PC-3 (cell line): ENCODE measurements at regions not wholly inside any gene's neighbourhood (a gene's known extent, or its start where the extent isn't known, plus 50 kb on each side); places are given as distances from the start of the nearest gene placed in this dataset.
"Not testable (repeated sequence)": the region's sequence is repeated elsewhere in the genome, so short reads cannot be mapped to it uniquely, and the experiment has no call there.

ENCODE experiments used
- ATAC-seq: fragments of 200-7000 bp; cut with Tn5 transposase; 2 replicates; pipeline ENCODE4 v1.9.1; 2020; ENCODE audit warnings: mild to moderate bottlenecking, moderate library complexity
- BruUV-seq: library from RNA; stranded (reverse); fragments of 400-500 nt; replicated peaks from 2 replicates; lab custom pipeline; 2021; lab: Mats Ljungman, UMichigan
- CTCF ChIA-PET: fragments of 300-600 bp; sonication (Branson Sonifier 250); formaldehyde crosslinking; loops from one replicate; lab custom pipeline; 2022; ENCODE audit warnings: antibody characterized with exemption; lab: Charles Lee
- POLR2A ChIA-PET: fragments of 300-600 bp; sonication (Branson Sonifier 250); formaldehyde crosslinking; loops from one replicate; lab custom pipeline; 2022; ENCODE audit warnings: antibody characterized with exemption; ENCODE audit not compliant: unreplicated experiment; lab: Charles Lee
- DNase-seq: peaks from one replicate; pipeline ENCODE4 v3.0.0-alpha.2; 2015
- H2AFZ ChIP-seq: fragments of 300-600 bp; sonication (generic); 2 replicates; pipeline ENCODE4 v1.6.0; 2016; ENCODE audit warnings: antibody characterized with exemption, low read length
- H3F3A ChIP-seq: fragments of 300-600 bp; sonication (generic); one replicate; pipeline ENCODE4 v1.6.0; 2017; ENCODE audit warnings: antibody characterized with exemption, low read length, control low read depth, mild to moderate bottlenecking; ENCODE audit not compliant: unreplicated experiment
- H3K27ac ChIP-seq: fragments of 300-600 bp; sonication (generic); 2 replicates; pipeline ENCODE4 v1.5.1; 2016; ENCODE audit warnings: mild to moderate bottlenecking, low read length
- H3K27me3 ChIP-seq: fragments of 300-600 bp; sonication (generic); 2 replicates; pipeline ENCODE4 v1.6.1; 2016; ENCODE audit warnings: low read length, mixed read lengths
- H3K36me3 ChIP-seq: fragments of 300-600 bp; sonication (generic); 2 replicates; pipeline ENCODE4 v1.6.1; 2016; ENCODE audit warnings: low read depth, mixed run types, low read length, mixed read lengths
- H3K4me1 ChIP-seq: fragments of 300-600 bp; sonication (generic); 2 replicates; pipeline ENCODE4 v1.5.1; 2016; ENCODE audit warnings: low read length; ENCODE audit not compliant: insufficient read depth
- H3K4me2 ChIP-seq: fragments of 300-600 bp; sonication (generic); 2 replicates; pipeline ENCODE4 v1.6.0; 2016; ENCODE audit warnings: low read length
- H3K4me3 ChIP-seq: fragments of 300-600 bp; sonication (generic); 2 replicates; pipeline ENCODE4 v1.5.1; 2016; ENCODE audit warnings: mild to moderate bottlenecking, low read length, mixed read lengths
- H3K79me2 ChIP-seq: fragments of 300-600 bp; sonication (generic); 2 replicates; pipeline ENCODE4 v1.6.1; 2017; ENCODE audit warnings: low read length, mixed read lengths
- H3K9ac ChIP-seq: fragments of 300-600 bp; sonication (generic); 2 replicates; pipeline ENCODE4 v1.6.0; 2016; ENCODE audit warnings: mild to moderate bottlenecking, low read length
- H3K9me2 ChIP-seq: fragments of 300-600 bp; sonication (generic); replicated peaks from 2 replicates; pipeline ENCODE4 v1.6.1; 2016; ENCODE audit warnings: mixed run types, low read length, mixed read lengths
- H3K9me3 ChIP-seq: fragments of 300-600 bp; sonication (generic); 2 replicates; pipeline ENCODE4 v1.6.1; 2016; ENCODE audit warnings: low read length, mixed read lengths
- H4K20me1 ChIP-seq: fragments of 300-600 bp; sonication (generic); 2 replicates; pipeline ENCODE4 v1.6.1; 2016; ENCODE audit warnings: low read length, mixed read lengths
- CTCF ChIP-seq: fragments of 300-600 bp; sonication (generic); conservative IDR thresholded peaks from 2 replicates; pipeline ENCODE4 v1.5.1; 2017; ENCODE audit warnings: antibody characterized with exemption, low read depth, mild to moderate bottlenecking, low read length
- EZH2 ChIP-seq: fragments of 300-600 bp; sonication (generic); IDR thresholded peaks from one replicate; pipeline ENCODE4 v1.6.1; 2017; ENCODE audit warnings: antibody characterized with exemption, mild to moderate bottlenecking, low read length; ENCODE audit not compliant: unreplicated experiment
- EZH2phosphoT487 ChIP-seq: fragments of 300-600 bp; sonication (generic); IDR thresholded peaks from 2 replicates; pipeline ENCODE4 v1.6.1; 2018; ENCODE audit warnings: mild to moderate bottlenecking, antibody characterized with exemption, low read length, borderline replicate concordance
- intact Hi-C: fragments of 100-400 bp; cut with micrococcal nuclease; formaldehyde crosslinking; loops from 2 replicates; pipeline ENCODE4 v1.9.0; 2023

DNA sequence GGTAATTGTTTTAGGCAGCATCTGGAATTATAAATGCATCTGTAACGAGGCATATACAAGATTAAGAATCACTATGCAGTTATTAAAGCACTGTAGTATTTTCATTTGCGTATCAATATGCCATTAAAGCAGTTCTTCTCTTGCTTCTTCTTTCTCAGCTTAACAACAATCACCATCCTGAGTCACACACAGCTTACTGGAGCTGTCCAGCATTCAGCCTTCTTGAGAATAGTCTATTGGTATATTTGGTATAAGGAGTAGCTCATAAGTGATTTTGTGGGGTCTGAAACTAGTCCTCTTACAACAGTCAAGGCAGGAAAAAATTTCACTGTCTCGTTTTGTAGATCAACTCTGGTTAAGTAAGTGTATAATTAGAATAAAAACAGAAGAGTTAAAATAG, 523.0 kb upstream of the FOXG1 start:
- H3K4me2 ChIP-seq: no peak overlapping the region
- no peaks in the 10 kb centered on the region for H3K9me2 ChIP-seq
- no peaks in the 10 kb centered on the region for H3K79me2 ChIP-seq
- no peak overlapping the region for H3K4me3 ChIP-seq
- BruUV-seq: no TSS peak
- H3K4me1 ChIP-seq: no peaks in the 10 kb centered on the region
- intact Hi-C loops: no loop called here
- TF ChIP-seq EZH2phosphoT487: no peak
- TF ChIP-seq CTCF: no peak
- no peak for TF ChIP-seq EZH2
- peak; percentile 85 for ATAC-seq
- no peak overlapping the region for H3K9ac ChIP-seq
- POLR2A ChIA-PET: interaction anchor here (0.5 kb wide), 1 partner anchor 41 kb away, joined by 3 read pairs; no protein-coding TSS in a partner anchor
- no peaks in the 10 kb centered on the region for H3K9me3 ChIP-seq
- no peaks in the 10 kb centered on the region for H3K27me3 ChIP-seq
- peak; percentile 39 for DNase-seq
- H3F3A ChIP-seq: no peaks in the 10 kb centered on the region
- no peak overlapping the region for H2AFZ ChIP-seq
- CTCF ChIA-PET: no interaction called here
- H4K20me1 ChIP-seq: no peaks in the 10 kb centered on the region
- no peaks in the 10 kb centered on the region for H3K36me3 ChIP-seq
- H3K27ac ChIP-seq: no peak overlapping the region

GRCh38 chr14:28245216-28245615, 521.4 kb upstream of the FOXG1 start:
- Histone ChIP-seq H3K9me3 (no peaks in the 10 kb centered on the region), H3K9ac (no peak overlapping the region), H3K79me2 (no peaks in the 10 kb centered on the region), H3K4me1 (no peaks in the 10 kb centered on the region), H3K27ac (no peak overlapping the region), H3K4me2 (no peak overlapping the region), H3K4me3 (no peak overlapping the region), H3K9me2 (no peaks in the 10 kb centered on the region), H3K27me3 (no peaks in the 10 kb centered on the region), H4K20me1 (no peaks in the 10 kb centered on the region), H3K36me3 (no peaks in the 10 kb centered on the region), H3F3A (no peaks in the 10 kb centered on the region), H2AFZ (no peak overlapping the region)
- BruUV-seq: no TSS peak
- POLR2A ChIA-PET: no interaction called here
- DNase-seq (no peak), ATAC-seq (no peak)
- intact Hi-C loops: no loop called here
- CTCF ChIA-PET: no interaction called here
- TF ChIP-seq EZH2phosphoT487 (no peak), CTCF (no peak), EZH2 (no peak)

DNA sequence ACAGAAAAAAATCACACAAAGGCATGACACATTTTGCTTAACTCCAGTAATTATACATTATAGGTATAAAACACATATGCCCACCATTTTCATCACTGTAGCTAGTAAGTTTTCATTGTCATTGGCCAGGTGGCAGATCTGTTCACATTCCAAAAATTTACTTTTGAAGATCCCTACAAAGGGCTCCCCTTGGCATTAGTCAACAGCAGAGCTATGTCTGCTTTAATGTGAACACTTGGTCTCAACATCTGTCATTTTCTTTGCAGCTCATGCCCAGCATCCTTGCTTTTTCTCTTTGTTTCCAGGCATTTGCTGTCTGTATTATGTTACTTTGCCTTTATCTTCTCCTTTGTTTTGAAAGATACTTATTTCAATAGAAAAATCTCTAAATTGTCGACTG, 519.1 kb upstream of the FOXG1 start:
- Histone ChIP-seq H3F3A (no peaks in the 10 kb centered on the region), H3K4me3 (no peak overlapping the region), H3K27me3 (no peaks in the 10 kb centered on the region), H3K9ac (no peak overlapping the region), H3K27ac (no peak overlapping the region), H4K20me1 (no peaks in the 10 kb centered on the region), H3K9me3 (no peaks in the 10 kb centered on the region), H3K36me3 (no peaks in the 10 kb centered on the region), H3K4me1 (no peaks in the 10 kb centered on the region), H2AFZ (no peak overlapping the region), H3K9me2 (no peaks in the 10 kb centered on the region), H3K4me2 (no peak overlapping the region), H3K79me2 (no peaks in the 10 kb centered on the region)
- intact Hi-C loops: no loop called here
- TF ChIP-seq EZH2: no peak
- no peak for TF ChIP-seq EZH2phosphoT487
- no peak for TF ChIP-seq CTCF
- ATAC-seq: no peak
- no peak for DNase-seq
- BruUV-seq: no TSS peak
- ChIA-PET POLR2A (no interaction called here), CTCF (no interaction called here)

GRCh38 chr14:28252124-28252523, 514.5 kb upstream of the FOXG1 start:
- BruUV-seq, H4K20me1 ChIP-seq, DNase-seq, CTCF ChIA-PET, ATAC-seq, intact Hi-C loops, H2AFZ ChIP-seq, H3K4me2 ChIP-seq, H3K36me3 ChIP-seq, H3K4me3 ChIP-seq, H3K9me3 ChIP-seq, H3K9me2 ChIP-seq, H3K27ac ChIP-seq, H3K79me2 ChIP-seq, H3K4me1 ChIP-seq, POLR2A ChIA-PET, H3K27me3 ChIP-seq, H3F3A ChIP-seq, H3K9ac ChIP-seq: not testable (repeated sequence)
